ENCODE measurements at regions not wholly inside any gene's neighbourhood (a gene's known extent, or its start where the extent isn't known, plus 50 kb on each side); places are given as distances from the start of the nearest gene placed in this dataset.

- DNase-seq (ENCODE audit: low read depth) = no peak
Measured at GRCh38 chr5:66469684-66470083, 126.5 kb upstream of the MAST4 start.

- no peak for DNase-seq (ENCODE audit: low read depth)
Measured at GRCh38 chr5:66472010-66472409, 124.2 kb upstream of the MAST4 start.

- no peak for DNase-seq (ENCODE audit: low read depth)
Measured at GRCh38 chr5:66475731-66476130, 120.5 kb upstream of the MAST4 start.

GRCh38 chr5:66477596-66477995 lies 118.6 kb upstream of the MAST4 start:
- DNase-seq (ENCODE audit: low read depth) = no peak

- DNase-seq (ENCODE audit: low read depth) = no peak
Measured at GRCh38 chr5:66494437-66494836, 101.8 kb upstream of the MAST4 start.

GRCh38 chr5:66498791-66499207 lies 97.4 kb upstream of the MAST4 start:
- DNase-seq (ENCODE audit: low read depth) = no peak

GRCh38 chr5:66503203-66503789 lies 92.9 kb upstream of the MAST4 start:
- no peak for DNase-seq (ENCODE audit: low read depth)

GRCh38 chr5:66507106-66507505 lies 89.1 kb upstream of the MAST4 start:
- DNase-seq (ENCODE audit: low read depth) = no peak

- no peak for DNase-seq (ENCODE audit: low read depth)
Measured at GRCh38 chr5:66511491-66511890, 84.7 kb upstream of the MAST4 start.

- no peak for DNase-seq (ENCODE audit: low read depth)
Measured at GRCh38 chr5:66513130-66513529, 83.1 kb upstream of the MAST4 start.

GRCh38 chr5:66515209-66515608 lies 81.0 kb upstream of the MAST4 start:
- no peak for DNase-seq (ENCODE audit: low read depth)

- no peak for DNase-seq (ENCODE audit: low read depth)
Measured at GRCh38 chr5:66516550-66516949, 79.6 kb upstream of the MAST4 start.

- DNase-seq (ENCODE audit: low read depth) = no peak
Measured at GRCh38 chr5:66517351-66517750, 78.8 kb upstream of the MAST4 start.

- DNase-seq (ENCODE audit: low read depth) = no peak
Measured at GRCh38 chr5:66518052-66518451, 78.1 kb upstream of the MAST4 start.

GRCh38 chr5:66518753-66519152 lies 77.4 kb upstream of the MAST4 start:
- DNase-seq (ENCODE audit: low read depth) = no peak

- DNase-seq (ENCODE audit: low read depth) = no peak
Measured at GRCh38 chr5:66519626-66520025, 76.6 kb upstream of the MAST4 start.

GRCh38 chr5:66520854-66521253 lies 75.3 kb upstream of the MAST4 start:
- DNase-seq (ENCODE audit: low read depth) = no peak

- DNase-seq (ENCODE audit: low read depth) = peak; percentile 89
Measured at GRCh38 chr5:66527478-66528035, 68.6 kb upstream of the MAST4 start.

GRCh38 chr5:66529182-66529581 lies 67.0 kb upstream of the MAST4 start:
- DNase-seq (ENCODE audit: low read depth) = no peak

- no peak for DNase-seq (ENCODE audit: low read depth)
Measured at GRCh38 chr5:66529704-66530103, 66.5 kb upstream of the MAST4 start.

GRCh38 chr5:66538126-66538525 lies 58.1 kb upstream of the MAST4 start:
- DNase-seq (ENCODE audit: low read depth) = no peak

GRCh38 chr5:66538531-66538930 lies 57.7 kb upstream of the MAST4 start:
- DNase-seq (ENCODE audit: low read depth) = no peak

GRCh38 chr5:66540078-66540477 lies 56.1 kb upstream of the MAST4 start:
- DNase-seq (ENCODE audit: low read depth) = no peak

GRCh38 chr5:66542711-66543110 lies 53.5 kb upstream of the MAST4 start:
- no peak for DNase-seq (ENCODE audit: low read depth)
